ENCODE measurements at regions not wholly inside any gene's neighbourhood (a gene's known extent, or its start where the extent isn't known, plus 50 kb on each side); places are given as distances from the start of the nearest gene placed in this dataset.

GRCh38 chr2:71780162-71780561, 326.8 kb downstream of the DYSF start:
- intact Hi-C loops (cut with DNase I), result no loop called here
- H3K36me3 ChIP-seq, result no peaks in the 10 kb centered on the region
- H3K4me3 ChIP-seq, result no peak overlapping the region
- FAIRE-seq, result no peak
- WGBS, 2 donors, result 77 to 92% methylated on average over 7 of the region's 7 CpGs
- H3K27me3 ChIP-seq, result no peaks in the 10 kb centered on the region
- no peaks in the 10 kb centered on the region for H3K4me1 ChIP-seq
- peak in 1 of 6 donors; percentile 28 for DNase-seq
- H3K27ac ChIP-seq, result no peak overlapping the region
- ATAC-seq, result no peak
- no peak for TF ChIP-seq CTCF (IDR thresholded peaks at IDR 0.05)
- H3K9me3 ChIP-seq, result no peaks in the 10 kb centered on the region

- FAIRE-seq, result no peak
- H3K27me3 ChIP-seq, result no peaks in the 10 kb centered on the region
- no peak for TF ChIP-seq CTCF (IDR thresholded peaks at IDR 0.05)
- no peak for ATAC-seq
- DNase-seq, result no peak
- no peak overlapping the region for H3K4me3 ChIP-seq
- no peaks in the 10 kb centered on the region for H3K36me3 ChIP-seq
- H3K9me3 ChIP-seq, result no peaks in the 10 kb centered on the region
- no peaks in the 10 kb centered on the region for H3K4me1 ChIP-seq
- H3K27ac ChIP-seq, result no peak overlapping the region
- intact Hi-C loops (cut with DNase I), result no loop called here
These were observed 326.4 kb downstream of the DYSF start for GRCh38 chr2:71779774-71780105.

- Histone ChIP-seq H3K27me3 (no peaks in the 10 kb centered on the region), H3K4me3 (no peak overlapping the region), H3K4me1 (no peaks in the 10 kb centered on the region), H3K27ac (no peak overlapping the region), H3K36me3 (no peaks in the 10 kb centered on the region), H3K9me3 (no peaks in the 10 kb centered on the region)
- DNase-seq (no peak), FAIRE-seq (no peak), ATAC-seq (no peak)
- no peak for TF ChIP-seq CTCF (IDR thresholded peaks at IDR 0.05)
- 70 to 71% methylated on average over 8 of the region's 8 CpGs for WGBS, 2 donors
- intact Hi-C loops (cut with DNase I), result no loop called here
These were observed 325.8 kb downstream of the DYSF start for GRCh38 chr2:71778936-71779773.

- ATAC-seq (no peak), DNase-seq (no peak), FAIRE-seq (no peak)
- no peak overlapping the region for H3K27ac ChIP-seq
- H3K9me3 ChIP-seq, result no peaks in the 10 kb centered on the region
- WGBS, 2 donors, result 64 to 86% methylated on average over 2 of the region's 2 CpGs
- intact Hi-C loops (cut with DNase I), result no loop called here
- H3K27me3 ChIP-seq, result no peaks in the 10 kb centered on the region
- no peak overlapping the region for H3K4me3 ChIP-seq
- H3K36me3 ChIP-seq, result no peaks in the 10 kb centered on the region
- no peaks in the 10 kb centered on the region for H3K4me1 ChIP-seq
- TF ChIP-seq CTCF (IDR thresholded peaks at IDR 0.05), result no peak
These were observed 325.2 kb downstream of the DYSF start for GRCh38 chr2:71778514-71778913.

DNA sequence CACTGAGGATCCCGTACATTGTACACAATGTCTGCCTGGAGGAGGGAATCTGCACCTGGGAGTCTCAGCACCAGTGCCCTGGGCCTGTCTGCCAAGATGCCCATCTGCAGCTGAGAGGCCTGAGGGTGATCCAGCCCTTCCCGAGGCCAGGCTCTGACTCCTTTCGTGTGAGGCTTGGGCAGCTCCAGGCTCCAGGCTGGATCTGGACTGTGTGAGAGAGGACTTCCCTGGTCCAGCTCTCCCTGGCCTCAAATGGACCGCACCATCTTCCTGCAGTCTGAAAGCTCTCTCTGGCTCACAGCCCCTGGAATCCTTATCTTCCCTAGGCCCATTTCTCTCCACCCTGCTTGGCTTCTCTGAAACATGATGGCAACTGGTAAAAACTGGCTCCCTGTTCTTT, 324.6 kb downstream of the DYSF start:
- ATAC-seq, result no peak
- 75 to 82% methylated on average over 4 of the region's 4 CpGs for whole genome bisulfite sequencing, 2 donors
- H3K4me1 ChIP-seq, result no peaks in the 10 kb centered on the region
- H3K9me3 ChIP-seq, result no peaks in the 10 kb centered on the region
- no peak overlapping the region for H3K4me3 ChIP-seq
- intact Hi-C loops (cut with DNase I), result no loop called here
- DNase-seq, result no peak
- H3K36me3 ChIP-seq, result no peaks in the 10 kb centered on the region
- no peaks in the 10 kb centered on the region for H3K27me3 ChIP-seq
- no peak for TF ChIP-seq CTCF (IDR thresholded peaks at IDR 0.05)
- no peak for FAIRE-seq
- no peak overlapping the region for H3K27ac ChIP-seq
